ENCODE measurements at regions not wholly inside any gene's neighbourhood (a gene's known extent, or its start where the extent isn't known, plus 50 kb on each side); places are given as distances from the start of the nearest gene placed in this dataset.

- Histone ChIP-seq H3K79me2 (ENCODE audit: control insufficient read depth, insufficient read depth, low read length) (no peaks in the 10 kb centered on the region), H3K27me3 (replicated peaks in 1 of 4; ENCODE audit: control extremely low read depth in 1 of 4, control insufficient read depth in 3 of 4, insufficient read depth in 4 of 4, low read length in 3 of 4) (no peaks in the 10 kb centered on the region), H4K20me1 (ENCODE audit: control insufficient read depth, insufficient read depth, low read length, poor library complexity, severe bottlenecking) (no peaks in the 10 kb centered on the region), H3K9ac (ENCODE audit: low read length) (no peak overlapping the region), H3K36me3 (replicated peaks in 1 of 2; ENCODE audit: control extremely low read depth in 1 of 2, control insufficient read depth in 1 of 2, extremely low read depth in 1 of 2, insufficient read depth in 2 of 2, low read length in 1 of 2) (no peaks in the 10 kb centered on the region), H2AFZ (ENCODE audit: insufficient read depth, low read depth, low read length, poor library complexity, severe bottlenecking) (no peak overlapping the region), H3K4me2 (replicated peaks; ENCODE audit: low read depth, low read length, poor library complexity, severe bottlenecking) (no peak overlapping the region), H3K4me3 (ENCODE audit: control extremely low read depth in 1 of 5, extremely low read depth in 1 of 5, insufficient read depth in 1 of 5, low read depth in 2 of 5, low read length in 4 of 5) (no peak overlapping the region), H3K4me1 (ENCODE audit: control insufficient read depth in 2 of 2, insufficient read depth in 2 of 2, low read length in 2 of 2) (no peaks in the 10 kb centered on the region), H3K9me3 (ENCODE audit: control extremely low read depth in 1 of 3, control insufficient read depth in 2 of 3, insufficient read depth in 1 of 3, low read length in 2 of 3) (no peaks in the 10 kb centered on the region), H3K27ac (ENCODE audit: low read length in 2 of 2) (no peak overlapping the region)
- H3K9me3 Mint-ChIP-seq (ENCODE audit: insufficient read depth): no peaks in the 10 kb centered on the region
- ChIA-PET CTCF (no interaction called here), POLR2A (no interaction called here)
- H3K27me3 Mint-ChIP-seq: no peaks in the 10 kb centered on the region
- intact Hi-C loops (cut with micrococcal nuclease): no loop called here
- TF ChIP-seq, protein P1, sequence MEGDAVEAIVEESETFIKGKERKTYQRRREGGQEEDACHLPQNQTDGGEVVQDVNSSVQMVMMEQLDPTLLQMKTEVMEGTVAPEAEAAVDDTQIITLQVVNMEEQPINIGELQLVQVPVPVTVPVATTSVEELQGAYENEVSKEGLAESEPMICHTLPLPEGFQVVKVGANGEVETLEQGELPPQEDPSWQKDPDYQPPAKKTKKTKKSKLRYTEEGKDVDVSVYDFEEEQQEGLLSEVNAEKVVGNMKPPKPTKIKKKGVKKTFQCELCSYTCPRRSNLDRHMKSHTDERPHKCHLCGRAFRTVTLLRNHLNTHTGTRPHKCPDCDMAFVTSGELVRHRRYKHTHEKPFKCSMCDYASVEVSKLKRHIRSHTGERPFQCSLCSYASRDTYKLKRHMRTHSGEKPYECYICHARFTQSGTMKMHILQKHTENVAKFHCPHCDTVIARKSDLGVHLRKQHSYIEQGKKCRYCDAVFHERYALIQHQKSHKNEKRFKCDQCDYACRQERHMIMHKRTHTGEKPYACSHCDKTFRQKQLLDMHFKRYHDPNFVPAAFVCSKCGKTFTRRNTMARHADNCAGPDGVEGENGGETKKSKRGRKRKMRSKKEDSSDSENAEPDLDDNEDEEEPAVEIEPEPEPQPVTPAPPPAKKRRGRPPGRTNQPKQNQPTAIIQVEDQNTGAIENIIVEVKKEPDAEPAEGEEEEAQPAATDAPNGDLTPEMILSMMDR (IDR thresholded peaks at IDR 0.05): no peak
- TF ChIP-seq EZH2 (IDR thresholded peaks at IDR 0.05; ENCODE audit: borderline replicate concordance, insufficient read depth, low read depth, low read length, poor library complexity, severe bottlenecking): no peak
- no peak overlapping the region for H3K4me3 Mint-ChIP-seq
- no peak overlapping the region for H3K27ac Mint-ChIP-seq
- H3K4me1 Mint-ChIP-seq: no peaks in the 10 kb centered on the region
- ATAC-seq (ENCODE audit: low read depth) (no peak), DNase-seq (no peak)
Observed at GRCh38 chr5:136529081-136529480, 163.7 kb upstream of the TRPC7 start.

DNA sequence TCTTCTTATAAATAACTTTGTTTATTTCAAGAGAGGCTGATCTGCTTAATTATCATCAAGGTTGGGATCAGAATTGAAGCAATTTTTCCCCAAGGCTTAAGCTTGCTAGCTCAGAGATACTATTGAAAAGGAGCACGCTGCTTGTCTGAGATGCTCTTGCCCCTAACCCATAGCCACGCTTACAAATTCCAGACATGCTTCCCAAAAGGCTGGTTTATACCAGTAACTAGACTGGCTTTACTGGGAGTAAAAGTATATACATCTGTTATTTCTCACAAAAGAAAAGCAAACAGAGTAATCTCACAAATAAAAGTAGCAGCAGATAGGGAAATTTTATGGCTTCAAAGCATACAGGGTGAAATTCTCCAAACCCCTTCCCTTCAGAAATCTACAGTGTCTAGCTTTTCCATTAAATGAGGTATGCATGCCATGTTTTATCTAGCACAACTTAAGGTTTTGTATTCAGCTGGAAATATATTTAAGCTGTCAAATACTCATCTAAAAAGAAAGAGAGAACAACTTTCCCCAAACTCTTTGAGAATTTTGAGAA lies 163.2 kb upstream of the TRPC7 start:
- no peaks in the 10 kb centered on the region for H3K9me3 Mint-ChIP-seq (ENCODE audit: insufficient read depth)
- ATAC-seq (ENCODE audit: low read depth) (no peak), DNase-seq (no peak)
- no peak overlapping the region for H3K27ac ChIP-seq (ENCODE audit: low read length in 2 of 2)
- no peaks in the 10 kb centered on the region for H3K4me1 Mint-ChIP-seq
- no peak overlapping the region for H2AFZ ChIP-seq (ENCODE audit: insufficient read depth, low read depth, low read length, poor library complexity, severe bottlenecking)
- no CpG with 5 or more reads among the region's 2 CpGs for WGBS (ENCODE audit: insufficient coverage)
- no peaks in the 10 kb centered on the region for H3K9me3 ChIP-seq (ENCODE audit: control extremely low read depth in 1 of 3, control insufficient read depth in 2 of 3, insufficient read depth in 1 of 3, low read length in 2 of 3)
- ChIA-PET POLR2A (no interaction called here), CTCF (no interaction called here)
- no peaks in the 10 kb centered on the region for H3K36me3 ChIP-seq (replicated peaks in 1 of 2; ENCODE audit: control extremely low read depth in 1 of 2, control insufficient read depth in 1 of 2, extremely low read depth in 1 of 2, insufficient read depth in 2 of 2, low read length in 1 of 2)
- no peak overlapping the region for H3K4me2 ChIP-seq (replicated peaks; ENCODE audit: low read depth, low read length, poor library complexity, severe bottlenecking)
- no peaks in the 10 kb centered on the region for H3K4me1 ChIP-seq (ENCODE audit: control insufficient read depth in 2 of 2, insufficient read depth in 2 of 2, low read length in 2 of 2)
- H3K4me3 Mint-ChIP-seq: no peak overlapping the region
- no peak overlapping the region for H3K9ac ChIP-seq (ENCODE audit: low read length)
- H3K27me3 Mint-ChIP-seq: no peaks in the 10 kb centered on the region
- H3K27ac Mint-ChIP-seq: no peak overlapping the region
- H3K27me3 ChIP-seq (replicated peaks in 1 of 4; ENCODE audit: control extremely low read depth in 1 of 4, control insufficient read depth in 3 of 4, insufficient read depth in 4 of 4, low read length in 3 of 4): no peaks in the 10 kb centered on the region
- no peaks in the 10 kb centered on the region for H3K79me2 ChIP-seq (ENCODE audit: control insufficient read depth, insufficient read depth, low read length)
- no peak for TF ChIP-seq EZH2 (IDR thresholded peaks at IDR 0.05; ENCODE audit: borderline replicate concordance, insufficient read depth, low read depth, low read length, poor library complexity, severe bottlenecking)
- TF ChIP-seq, protein P1 (IDR thresholded peaks at IDR 0.05): no peak
- H3K4me3 ChIP-seq (ENCODE audit: control extremely low read depth in 1 of 5, extremely low read depth in 1 of 5, insufficient read depth in 1 of 5, low read depth in 2 of 5, low read length in 4 of 5): no peak overlapping the region
- intact Hi-C loops (cut with micrococcal nuclease): no loop called here
- no peaks in the 10 kb centered on the region for H4K20me1 ChIP-seq (ENCODE audit: control insufficient read depth, insufficient read depth, low read length, poor library complexity, severe bottlenecking)
